ENCODE measurements at regions not wholly inside any gene's neighbourhood (a gene's known extent, or its start where the extent isn't known, plus 50 kb on each side); places are given as distances from the start of the nearest gene placed in this dataset.

DNA sequence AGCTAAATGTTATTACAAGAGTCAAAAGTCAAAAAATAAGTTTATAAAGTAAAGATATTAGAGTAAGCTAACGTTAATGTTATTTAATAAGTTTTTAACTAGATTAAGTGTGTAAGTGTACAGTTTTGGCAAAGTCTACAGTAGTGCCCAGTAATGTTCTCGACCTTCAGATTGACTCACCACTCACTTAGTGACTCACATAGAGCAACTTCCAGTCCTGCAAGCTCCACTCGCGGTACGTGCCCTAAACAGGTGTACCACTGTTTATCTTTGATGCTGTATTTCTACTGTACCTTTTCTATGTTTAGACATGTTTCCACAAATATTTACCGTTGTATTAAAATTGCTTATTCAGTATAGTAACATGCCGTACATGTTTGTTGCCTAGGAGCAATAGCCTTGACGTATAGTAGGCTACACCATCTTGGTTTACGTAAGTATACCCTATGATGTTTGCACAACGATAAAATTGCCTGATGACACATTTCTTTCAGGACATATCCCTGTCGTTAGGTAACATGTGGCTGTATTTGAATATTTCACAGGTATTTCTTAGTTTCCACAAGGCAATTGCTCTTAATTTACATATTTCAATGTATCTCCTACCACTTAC is 1641.9 kb upstream of the PIK3C3 start:
- H3K9ac ChIP-seq: no peak overlapping the region
- no peaks in the 10 kb centered on the region for H3F3A ChIP-seq (ENCODE audit: low read depth)
- no peak overlapping the region for H3K27ac ChIP-seq
- Mint-ChIP-seq H3K36me3 (no peaks in the 10 kb centered on the region), H3K27ac (no peak overlapping the region), H3K9me3 (no peaks in the 10 kb centered on the region), H3K4me3 (no peak overlapping the region), H3K27me3 (ENCODE audit: insufficient read depth, low read depth) (no peaks in the 10 kb centered on the region), H3K4me1 (no peaks in the 10 kb centered on the region)
- no peaks in the 10 kb centered on the region for H4K20me1 ChIP-seq (ENCODE audit: low read depth)
- H3K4me2 ChIP-seq: no peak overlapping the region
- no peak overlapping the region for H3K4me3 ChIP-seq
- peaks cover 7% of the 10 kb centered on the region for H3K9me3 ChIP-seq (ENCODE audit: low read depth)
- H2AFZ ChIP-seq (replicated peaks): peak overlapping the region; percentile 36
- no peaks in the 10 kb centered on the region for H3K79me2 ChIP-seq (ENCODE audit: low read depth)
- TF ChIP-seq EZH2 (IDR thresholded peaks at IDR 0.05) (no peak), EZH2phosphoT487 (IDR thresholded peaks at IDR 0.05) (no peak)
- TF ChIP-seq, protein P1, sequence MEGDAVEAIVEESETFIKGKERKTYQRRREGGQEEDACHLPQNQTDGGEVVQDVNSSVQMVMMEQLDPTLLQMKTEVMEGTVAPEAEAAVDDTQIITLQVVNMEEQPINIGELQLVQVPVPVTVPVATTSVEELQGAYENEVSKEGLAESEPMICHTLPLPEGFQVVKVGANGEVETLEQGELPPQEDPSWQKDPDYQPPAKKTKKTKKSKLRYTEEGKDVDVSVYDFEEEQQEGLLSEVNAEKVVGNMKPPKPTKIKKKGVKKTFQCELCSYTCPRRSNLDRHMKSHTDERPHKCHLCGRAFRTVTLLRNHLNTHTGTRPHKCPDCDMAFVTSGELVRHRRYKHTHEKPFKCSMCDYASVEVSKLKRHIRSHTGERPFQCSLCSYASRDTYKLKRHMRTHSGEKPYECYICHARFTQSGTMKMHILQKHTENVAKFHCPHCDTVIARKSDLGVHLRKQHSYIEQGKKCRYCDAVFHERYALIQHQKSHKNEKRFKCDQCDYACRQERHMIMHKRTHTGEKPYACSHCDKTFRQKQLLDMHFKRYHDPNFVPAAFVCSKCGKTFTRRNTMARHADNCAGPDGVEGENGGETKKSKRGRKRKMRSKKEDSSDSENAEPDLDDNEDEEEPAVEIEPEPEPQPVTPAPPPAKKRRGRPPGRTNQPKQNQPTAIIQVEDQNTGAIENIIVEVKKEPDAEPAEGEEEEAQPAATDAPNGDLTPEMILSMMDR (IDR thresholded peaks at IDR 0.05): no peak
- H3K27me3 ChIP-seq: no peaks in the 10 kb centered on the region
- no peaks in the 10 kb centered on the region for H3K36me3 ChIP-seq
- H3K4me1 ChIP-seq: no peaks in the 10 kb centered on the region
- DNase-seq (ENCODE audit: low spot score): no peak

DNA sequence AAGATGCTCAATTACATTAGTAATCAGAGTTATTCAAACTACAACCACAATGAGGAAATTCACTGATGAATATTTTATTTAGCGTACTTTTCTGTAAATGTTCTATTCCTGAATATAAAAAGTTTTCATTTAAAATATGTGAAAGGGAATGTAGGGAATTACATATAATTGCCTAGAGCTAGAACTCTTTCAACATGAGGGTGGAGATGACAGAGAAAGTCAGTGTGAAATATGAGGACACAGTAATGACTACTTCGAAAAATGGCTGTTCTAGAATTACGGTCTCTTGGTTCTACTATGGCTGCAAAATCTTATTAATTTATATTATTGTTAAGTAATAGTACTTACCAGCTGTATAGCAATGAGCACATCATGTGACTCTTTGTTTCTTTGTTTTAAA is 1647.4 kb upstream of the PIK3C3 start:
- no peak for TF ChIP-seq EZH2phosphoT487 (IDR thresholded peaks at IDR 0.05)
- TF ChIP-seq EZH2 (IDR thresholded peaks at IDR 0.05): no peak
- TF ChIP-seq, protein P1 (IDR thresholded peaks at IDR 0.05): no peak
- peaks cover 14% of the 10 kb centered on the region for H3K9me3 Mint-ChIP-seq

DNA sequence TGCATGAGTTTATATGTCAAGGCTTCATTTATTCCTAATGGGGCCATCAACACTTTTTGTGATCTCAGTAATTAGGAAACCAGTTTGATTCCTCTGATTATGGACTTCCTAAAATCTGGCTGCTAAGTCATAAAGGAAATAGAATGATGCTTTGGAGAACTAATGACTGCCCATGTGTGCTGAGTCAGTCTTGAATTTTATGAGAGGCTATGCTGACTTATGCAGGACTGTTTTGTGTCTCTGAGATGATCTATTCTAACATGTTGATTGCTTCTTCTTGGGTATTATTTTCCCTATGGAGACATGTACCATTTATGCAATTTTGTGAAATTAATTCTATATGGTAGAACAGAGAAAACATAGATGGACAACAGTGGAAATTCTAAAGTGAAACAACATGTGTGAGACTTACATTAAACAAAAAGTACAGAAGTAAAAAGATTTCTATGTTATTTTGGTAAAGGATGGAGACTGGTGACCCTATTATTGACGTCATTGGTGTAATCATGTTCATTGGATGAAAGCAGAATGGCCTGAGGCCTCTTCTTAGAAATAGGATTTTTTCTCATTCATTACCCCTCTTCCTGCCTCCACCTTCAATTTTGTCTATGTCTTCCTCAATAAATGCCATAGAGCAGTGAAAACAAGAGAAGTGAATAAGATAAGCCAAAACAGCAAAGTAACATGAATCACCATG is 1658.2 kb upstream of the PIK3C3 start:
- Histone ChIP-seq H4K20me1 (ENCODE audit: low read depth) (no peaks in the 10 kb centered on the region), H3K27ac (no peak overlapping the region), H3K27me3 (no peaks in the 10 kb centered on the region), H3K36me3 (no peaks in the 10 kb centered on the region), H3K9me3 (ENCODE audit: low read depth) (no peaks in the 10 kb centered on the region), H3K4me1 (no peaks in the 10 kb centered on the region), H3K4me2 (no peak overlapping the region), H2AFZ (replicated peaks) (no peak overlapping the region), H3K79me2 (ENCODE audit: low read depth) (no peaks in the 10 kb centered on the region), H3K9ac (no peak overlapping the region), H3F3A (ENCODE audit: low read depth) (no peaks in the 10 kb centered on the region), H3K4me3 (no peak overlapping the region)
- Mint-ChIP-seq H3K36me3 (no peaks in the 10 kb centered on the region), H3K9me3 (no peaks in the 10 kb centered on the region), H3K27ac (no peak overlapping the region), H3K4me1 (peaks cover 4% of the 10 kb centered on the region), H3K27me3 (ENCODE audit: insufficient read depth, low read depth) (no peaks in the 10 kb centered on the region), H3K4me3 (no peak overlapping the region)
- TF ChIP-seq EZH2 (IDR thresholded peaks at IDR 0.05) (no peak), EZH2phosphoT487 (IDR thresholded peaks at IDR 0.05) (no peak)
- TF ChIP-seq, protein P1 (IDR thresholded peaks at IDR 0.05): no peak
- no peak for DNase-seq (ENCODE audit: low spot score)

More for the DNA sequence above, 1647.4 kb upstream of the PIK3C3 start:
- Histone ChIP-seq H3K27ac (no peak overlapping the region), H3K27me3 (no peaks in the 10 kb centered on the region), H3K4me1 (no peaks in the 10 kb centered on the region), H2AFZ (replicated peaks) (no peak overlapping the region), H3K36me3 (no peaks in the 10 kb centered on the region), H3K4me3 (no peak overlapping the region), H3K79me2 (ENCODE audit: low read depth) (no peaks in the 10 kb centered on the region), H4K20me1 (ENCODE audit: low read depth) (no peaks in the 10 kb centered on the region), H3F3A (ENCODE audit: low read depth) (no peaks in the 10 kb centered on the region), H3K9ac (no peak overlapping the region), H3K9me3 (ENCODE audit: low read depth) (peaks cover 7% of the 10 kb centered on the region), H3K4me2 (no peak overlapping the region)
- peaks cover 3% of the 10 kb centered on the region for H3K36me3 Mint-ChIP-seq
- H3K27me3 Mint-ChIP-seq (ENCODE audit: insufficient read depth, low read depth): no peaks in the 10 kb centered on the region
- H3K4me3 Mint-ChIP-seq: no peak overlapping the region
- no peak overlapping the region for H3K27ac Mint-ChIP-seq
- no peaks in the 10 kb centered on the region for H3K4me1 Mint-ChIP-seq
- DNase-seq (ENCODE audit: low spot score): no peak
